BLaER1 treated with 17β-estradiol and CSF1 and Interleukin-3, amounts not matched to agents 10 nM and 100 nM (cell line): ENCODE measurements at regions not wholly inside any gene's neighbourhood (a gene's known extent, or its start where the extent isn't known, plus 50 kb on each side); places are given as distances from the start of the nearest gene placed in this dataset.

Experiments used
- H3K27ac ChIP-seq, 11 experiments: shearing (Covaris generic); formaldehyde crosslinking; 2 replicates each; pipeline ENCODE4 v1.8.1; 2022
- H3K27me3 ChIP-seq, 11 experiments: shearing (Covaris generic); formaldehyde crosslinking; 2 replicates each; pipeline ENCODE4 v1.8.1; 2022
- H3K36me3 ChIP-seq, 11 experiments: shearing (Covaris generic); formaldehyde crosslinking; 2 replicates each; pipeline ENCODE4 v1.8.1; 2022
- H3K4me1 ChIP-seq, 10 experiments: shearing (Covaris generic); formaldehyde crosslinking; 2 replicates each; pipeline ENCODE4 v1.8.1; 2022
- H3K4me2 ChIP-seq, 11 experiments: shearing (Covaris generic); formaldehyde crosslinking; 2 replicates each; pipeline ENCODE4 v1.8.1; 2022
- H3K4me3 ChIP-seq, 10 experiments: shearing (Covaris generic); formaldehyde crosslinking; 2 replicates each; pipeline ENCODE4 v1.8.1; 2022
- H3K9ac ChIP-seq, 11 experiments: shearing (Covaris generic); formaldehyde crosslinking; 2 replicates each; pipeline ENCODE4 v1.8.1; 2022
- H3K9me3 ChIP-seq, 11 experiments: shearing (Covaris generic); formaldehyde crosslinking; replicated peaks in 1 of 11; 2 replicates each; pipeline ENCODE4 v1.8.1; 2022
- H4K20me1 ChIP-seq, 11 experiments: shearing (Covaris generic); formaldehyde crosslinking; 2 replicates each; pipeline ENCODE4 v1.8.1; 2022
- Cebpa-rat ChIP-seq, 11 experiments: shearing (Covaris generic); IDR thresholded peaks; 2 replicates each; pipeline ENCODE4 v1.8.1; 2022

DNA sequence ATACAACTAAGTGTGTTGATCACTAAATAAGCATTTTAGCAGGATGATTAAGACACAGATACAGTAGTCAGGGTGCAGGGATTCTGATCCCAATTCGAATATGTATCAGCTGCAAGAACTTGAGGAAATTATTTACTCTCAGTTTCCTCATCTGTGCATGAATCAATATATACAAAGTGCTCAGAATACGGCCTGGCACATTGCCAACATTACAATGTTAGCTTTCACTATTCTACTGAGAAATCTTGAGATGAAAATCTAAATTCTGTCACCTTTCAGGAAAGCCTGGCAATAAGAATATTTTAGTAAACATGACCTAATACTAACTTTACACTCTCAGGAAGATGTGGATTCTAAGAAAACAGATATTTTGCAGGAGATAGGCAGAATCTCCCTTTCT lies 1001.6 kb upstream of the IGFBP7 start:
- Histone ChIP-seq H3K4me3 (no peak overlapping the region), H3K4me2 (no peak overlapping the region), H3K27me3 (no peaks in the 10 kb centered on the region), H3K27ac (no peak overlapping the region), H4K20me1 (no peaks in the 10 kb centered on the region), H3K4me1 (no peaks in the 10 kb centered on the region), H3K9me3 (no peaks in the 10 kb centered on the region), H3K36me3 (no peaks in the 10 kb centered on the region), H3K9ac (no peak overlapping the region)
- no peak for TF ChIP-seq Cebpa-rat (IDR thresholded peaks at IDR 0.05)

DNA sequence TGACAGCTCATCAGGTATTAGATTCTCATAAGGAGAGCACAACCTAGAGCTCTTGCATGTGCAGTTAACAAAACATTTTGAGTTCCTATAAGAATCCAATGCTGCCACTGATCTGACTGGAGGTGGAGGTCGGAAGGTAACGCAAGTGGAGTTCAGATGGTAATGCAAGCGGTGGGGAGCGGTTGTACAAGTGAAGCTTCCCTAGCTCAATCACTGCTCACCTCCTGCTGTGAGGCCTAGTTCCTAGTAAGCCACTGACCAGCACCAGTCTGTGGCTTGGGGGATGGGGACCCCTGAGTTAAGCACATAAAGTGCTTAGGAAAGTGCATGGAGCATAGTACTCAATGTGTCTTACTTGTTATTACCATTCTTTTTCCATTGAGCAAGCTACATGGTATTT lies 983.2 kb upstream of the IGFBP7 start:
- no peak overlapping the region for H3K4me2 ChIP-seq
- no peak overlapping the region for H3K4me3 ChIP-seq
- no peaks in the 10 kb centered on the region for H3K4me1 ChIP-seq
- no peak for TF ChIP-seq Cebpa-rat (IDR thresholded peaks at IDR 0.05)
- H3K27me3 ChIP-seq, result no peaks in the 10 kb centered on the region
- no peaks in the 10 kb centered on the region for H3K9me3 ChIP-seq
- H3K36me3 ChIP-seq, result no peaks in the 10 kb centered on the region
- H4K20me1 ChIP-seq, result no peaks in the 10 kb centered on the region
- H3K27ac ChIP-seq, result no peak overlapping the region
- H3K9ac ChIP-seq, result no peak overlapping the region

DNA sequence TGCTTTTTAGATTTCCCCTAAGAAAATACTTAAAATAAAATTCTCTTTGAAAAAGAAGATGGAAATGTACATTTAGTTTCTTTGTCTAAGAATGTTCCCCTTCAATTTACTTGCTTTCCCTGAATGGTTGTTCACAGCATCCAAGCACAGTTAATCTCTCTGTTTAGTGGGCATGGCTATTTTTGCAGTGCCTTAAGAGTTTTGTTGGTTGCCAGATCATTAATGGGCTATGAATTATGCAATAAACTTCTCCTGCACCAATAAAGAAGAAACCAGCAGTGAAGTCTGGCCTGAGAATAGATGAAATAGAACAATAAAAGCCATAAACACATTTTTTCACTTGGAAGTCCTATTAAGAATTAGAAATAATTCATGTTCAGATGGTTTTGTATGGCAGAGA lies 980.4 kb upstream of the IGFBP7 start:
- Histone ChIP-seq H3K4me1 (no peaks in the 10 kb centered on the region), H3K9ac (no peak overlapping the region), H4K20me1 (no peaks in the 10 kb centered on the region), H3K27me3 (no peaks in the 10 kb centered on the region), H3K27ac (no peak overlapping the region), H3K36me3 (no peaks in the 10 kb centered on the region), H3K4me2 (no peak overlapping the region), H3K4me3 (no peak overlapping the region), H3K9me3 (no peaks in the 10 kb centered on the region)
- TF ChIP-seq Cebpa-rat (IDR thresholded peaks at IDR 0.05), result no peak

DNA sequence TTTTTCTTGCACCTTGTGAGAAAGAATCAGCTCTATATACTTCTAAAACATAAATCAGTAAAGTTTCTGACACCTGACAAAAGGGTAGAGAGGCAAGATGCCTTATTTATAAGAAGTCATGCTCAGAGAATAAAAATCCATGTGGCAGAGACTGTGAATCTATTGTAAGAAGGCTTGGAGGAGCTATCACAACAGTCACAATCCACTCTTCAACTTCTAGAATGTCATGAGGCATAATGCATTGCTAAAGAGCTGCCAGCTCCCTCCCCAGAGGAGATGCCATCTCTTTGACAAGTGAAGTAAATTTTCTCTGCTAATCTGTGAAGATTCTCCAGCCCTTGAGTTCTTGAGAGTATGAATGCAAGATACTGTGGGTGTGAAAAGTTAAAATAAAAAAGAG lies 971.2 kb upstream of the IGFBP7 start:
- Histone ChIP-seq H3K4me1 (no peaks in the 10 kb centered on the region), H3K9ac (no peak overlapping the region), H4K20me1 (no peaks in the 10 kb centered on the region), H3K9me3 (no peaks in the 10 kb centered on the region), H3K4me2 (no peak overlapping the region), H3K27me3 (no peaks in the 10 kb centered on the region), H3K4me3 (no peak overlapping the region), H3K36me3 (no peaks in the 10 kb centered on the region), H3K27ac (no peak overlapping the region)
- no peak for TF ChIP-seq Cebpa-rat (IDR thresholded peaks at IDR 0.05)

DNA sequence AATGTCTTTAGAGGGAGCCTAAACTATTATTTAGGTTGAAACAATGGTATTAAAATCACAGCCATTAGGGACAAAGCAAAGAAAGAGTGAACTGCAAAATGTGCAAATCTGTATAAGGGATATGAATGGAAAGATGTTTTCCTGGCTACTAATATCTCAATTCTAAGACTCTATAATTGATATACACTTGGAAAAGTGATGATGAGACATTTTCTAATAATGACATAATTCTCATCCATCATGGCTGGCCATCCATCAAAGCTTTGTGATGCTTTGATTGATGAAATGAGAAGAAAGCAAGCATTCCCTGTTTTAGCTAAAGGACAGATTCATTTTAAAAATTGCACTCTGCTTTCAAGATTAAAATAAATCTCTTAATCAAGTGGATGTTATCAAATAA lies 965.5 kb upstream of the IGFBP7 start:
- Histone ChIP-seq H3K4me2 (no peak overlapping the region), H4K20me1 (no peaks in the 10 kb centered on the region), H3K4me1 (no peaks in the 10 kb centered on the region), H3K9ac (no peak overlapping the region), H3K27ac (no peak overlapping the region), H3K9me3 (no peaks in the 10 kb centered on the region; a peak in 1 of 22 replicates), H3K4me3 (no peak overlapping the region), H3K27me3 (no peaks in the 10 kb centered on the region), H3K36me3 (no peaks in the 10 kb centered on the region)
- no peak for TF ChIP-seq Cebpa-rat (IDR thresholded peaks at IDR 0.05)

DNA sequence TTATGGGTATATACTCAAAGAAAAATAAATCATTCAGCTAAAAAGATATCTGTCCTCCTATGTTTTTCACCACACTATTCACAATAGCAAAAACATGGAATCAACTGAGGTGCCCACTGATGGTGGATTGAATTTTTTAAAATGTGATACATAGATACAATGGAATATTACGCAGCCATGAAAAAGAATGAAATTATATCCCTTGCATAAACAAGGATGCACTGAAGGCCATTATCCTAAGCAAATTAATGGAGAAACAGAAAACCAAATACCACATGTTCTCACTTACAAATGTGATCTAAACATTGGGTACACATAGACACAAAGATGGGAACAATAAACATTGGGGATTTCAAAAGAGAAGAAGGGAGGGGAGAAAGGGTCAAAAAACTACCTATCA lies 964.2 kb upstream of the IGFBP7 start:
- Histone ChIP-seq H3K4me2 (no peak overlapping the region), H3K36me3 (no peaks in the 10 kb centered on the region), H3K9me3 (no peaks in the 10 kb centered on the region; a peak in 1 of 22 replicates), H4K20me1 (no peaks in the 10 kb centered on the region), H3K27ac (no peak overlapping the region), H3K4me3 (no peak overlapping the region), H3K9ac (no peak overlapping the region), H3K4me1 (no peaks in the 10 kb centered on the region), H3K27me3 (no peaks in the 10 kb centered on the region)
- no peak for TF ChIP-seq Cebpa-rat (IDR thresholded peaks at IDR 0.05)

DNA sequence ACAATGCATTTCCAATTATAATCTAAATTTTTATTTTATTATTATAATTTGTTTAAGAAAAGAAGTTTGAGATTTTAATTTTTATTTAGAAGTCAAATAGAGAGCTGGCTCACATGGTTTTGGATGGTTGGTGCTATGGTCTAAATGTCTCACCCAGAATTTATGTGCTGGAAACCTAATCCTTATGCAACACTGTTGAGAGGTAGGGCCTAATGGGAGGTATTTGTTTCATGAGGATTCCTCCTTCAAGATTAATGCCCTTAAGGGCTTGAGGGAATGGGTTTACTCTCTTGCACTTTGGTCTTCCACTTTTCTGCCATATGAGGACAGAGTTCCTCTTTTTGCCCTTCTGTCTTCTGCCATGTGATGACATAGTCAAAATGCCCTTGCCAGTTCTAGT lies 960.5 kb upstream of the IGFBP7 start:
- Histone ChIP-seq H3K4me2 (no peak overlapping the region), H3K4me1 (no peaks in the 10 kb centered on the region), H3K27ac (no peak overlapping the region), H3K27me3 (no peaks in the 10 kb centered on the region), H3K4me3 (no peak overlapping the region), H3K9ac (no peak overlapping the region), H3K9me3 (no peaks in the 10 kb centered on the region; a peak in 1 of 22 replicates), H4K20me1 (no peaks in the 10 kb centered on the region), H3K36me3 (no peaks in the 10 kb centered on the region)
- no peak for TF ChIP-seq Cebpa-rat (IDR thresholded peaks at IDR 0.05)

DNA sequence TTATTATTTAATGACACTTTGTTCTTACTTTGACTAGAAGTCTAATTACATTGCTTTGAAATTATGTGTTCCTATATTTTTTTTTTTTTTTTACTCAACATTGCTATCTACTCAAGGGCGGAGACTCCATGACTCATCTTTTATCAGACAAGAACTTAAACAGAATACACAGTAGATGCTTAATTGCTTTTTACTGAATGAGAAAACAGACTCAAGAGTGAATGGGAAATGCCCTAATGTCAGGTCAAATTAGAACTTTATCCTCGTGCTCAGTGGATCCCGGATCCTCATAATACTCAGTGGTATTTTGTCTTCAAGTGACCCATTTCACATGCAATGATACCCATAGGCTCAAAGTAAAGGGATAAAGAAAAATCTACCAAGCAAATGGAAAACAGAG lies 954.5 kb upstream of the IGFBP7 start:
- no peaks in the 10 kb centered on the region for H4K20me1 ChIP-seq
- no peaks in the 10 kb centered on the region for H3K27me3 ChIP-seq
- no peak overlapping the region for H3K9ac ChIP-seq
- H3K36me3 ChIP-seq, result no peaks in the 10 kb centered on the region
- H3K4me2 ChIP-seq, result no peak overlapping the region; a peak in 3 of 22 replicates
- H3K9me3 ChIP-seq, result no peaks in the 10 kb centered on the region
- TF ChIP-seq Cebpa-rat (IDR thresholded peaks at IDR 0.05), result no peak
- no peak overlapping the region for H3K4me3 ChIP-seq
- peaks cover 0 to 8% (median 0%) of the 10 kb centered on the region in 10 experiments; a peak in 3 of 20 replicates for H3K4me1 ChIP-seq
- H3K27ac ChIP-seq, result no peak overlapping the region

DNA sequence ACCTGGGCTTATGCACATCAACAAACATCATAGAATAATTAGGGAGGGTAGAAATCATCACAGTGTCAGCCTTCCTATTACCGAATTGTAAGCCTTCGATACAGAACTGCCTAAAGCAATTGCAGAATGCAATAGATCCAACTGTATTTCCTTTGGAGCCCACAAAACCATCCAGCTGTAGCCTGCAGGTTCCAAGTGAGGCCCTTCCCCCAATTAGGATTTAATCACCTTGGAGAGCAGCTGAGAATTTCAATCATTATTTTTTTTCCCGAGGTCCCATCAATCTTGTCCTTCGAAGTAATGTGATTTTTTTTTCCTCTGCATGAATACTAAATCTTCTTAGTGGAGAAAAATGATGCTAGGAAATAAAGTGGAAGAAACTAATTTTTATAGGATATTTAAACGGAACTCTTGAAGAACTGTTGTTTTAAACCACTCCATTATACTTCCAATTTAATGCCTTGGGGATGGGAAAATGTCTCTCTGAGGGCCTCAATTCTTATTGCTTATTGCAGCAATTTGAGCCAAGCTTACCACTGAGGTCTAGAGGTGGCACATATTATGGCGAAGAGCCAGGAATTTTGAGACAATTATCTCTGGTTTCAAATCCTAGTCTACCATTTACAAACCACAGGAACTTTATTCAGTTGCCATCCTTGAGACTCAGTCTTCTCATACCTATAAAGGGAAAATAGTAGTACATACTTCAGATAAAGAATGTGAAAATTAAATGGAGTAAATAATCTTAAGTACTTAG lies 953.4 kb upstream of the IGFBP7 start:
- peaks cover 0 to 8% (median 0%) of the 10 kb centered on the region in 10 experiments; a peak in 3 of 20 replicates for H3K4me1 ChIP-seq
- H3K27ac ChIP-seq, result no peak overlapping the region
- no peak overlapping the region for H3K9ac ChIP-seq
- no peaks in the 10 kb centered on the region; a peak in 1 of 22 replicates for H3K9me3 ChIP-seq
- no peaks in the 10 kb centered on the region for H4K20me1 ChIP-seq
- H3K27me3 ChIP-seq, result no peaks in the 10 kb centered on the region
- H3K36me3 ChIP-seq, result no peaks in the 10 kb centered on the region
- H3K4me2 ChIP-seq, result no peak overlapping the region
- TF ChIP-seq Cebpa-rat (IDR thresholded peaks at IDR 0.05), result no peak
- no peak overlapping the region for H3K4me3 ChIP-seq

DNA sequence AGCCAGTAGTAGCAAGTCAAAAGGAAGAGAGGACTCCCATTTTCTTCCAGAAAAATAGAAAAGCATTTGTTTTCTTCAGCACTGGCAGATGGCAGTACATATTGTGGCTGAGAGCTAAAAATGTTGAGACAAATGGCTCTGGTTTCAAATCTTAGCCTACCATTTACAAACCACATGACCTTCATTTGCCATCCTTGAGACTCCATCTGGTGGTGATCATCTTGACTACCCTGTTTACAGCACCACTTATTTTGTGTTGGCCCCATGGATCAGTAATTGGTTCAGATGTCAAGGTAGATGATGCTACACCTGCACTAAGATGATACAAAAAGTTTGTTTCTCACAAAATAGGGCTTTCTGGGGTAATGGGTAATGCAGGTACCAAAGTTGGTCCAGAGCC lies 951.8 kb upstream of the IGFBP7 start:
- Histone ChIP-seq H3K4me1 (peaks cover 0 to 8% (median 0%) of the 10 kb centered on the region in 10 experiments; a peak in 3 of 20 replicates), H3K9me3 (no peaks in the 10 kb centered on the region; a peak in 1 of 22 replicates), H3K36me3 (no peaks in the 10 kb centered on the region), H3K27ac (no peak overlapping the region), H3K4me3 (no peak overlapping the region), H3K27me3 (no peaks in the 10 kb centered on the region), H3K4me2 (no peak overlapping the region), H3K9ac (no peak overlapping the region), H4K20me1 (no peaks in the 10 kb centered on the region)
- TF ChIP-seq Cebpa-rat (IDR thresholded peaks at IDR 0.05), result no peak
